ENCODE measurements at regions not wholly inside any gene's neighbourhood (a gene's known extent, or its start where the extent isn't known, plus 50 kb on each side); places are given as distances from the start of the nearest gene placed in this dataset.
"Not testable (repeated sequence)": the region's sequence is repeated elsewhere in the genome, so short reads cannot be mapped to it uniquely, and the experiment has no call there.

GRCh38 chr14:105665247-105665950 lies 139.0 kb downstream of the TMEM121 start:
- peaks cover 4% of the 10 kb centered on the region for H3K36me3 Mint-ChIP-seq (ENCODE audit: low read depth)
- ATAC-seq (ENCODE audit: low read depth) (no peak), DNase-seq (no peak)
- H3K4me1 Mint-ChIP-seq: peaks cover 14% of the 10 kb centered on the region
- ChIA-PET POLR2A (no interaction called here), CTCF (no interaction called here)
- intact Hi-C loops (cut with micrococcal nuclease): no loop called here
- no peaks in the 10 kb centered on the region for H3K27me3 Mint-ChIP-seq
- H3K9me3 Mint-ChIP-seq: no peaks in the 10 kb centered on the region
- H3K27ac Mint-ChIP-seq: no peak overlapping the region
- H3K4me3 Mint-ChIP-seq: no peak overlapping the region
- no peak for TF ChIP-seq CTCF (IDR thresholded peaks at IDR 0.05)

- Mint-ChIP-seq H3K4me3 (no peak overlapping the region), H3K27me3 (no peaks in the 10 kb centered on the region), H3K36me3 (ENCODE audit: low read depth) (no peaks in the 10 kb centered on the region), H3K4me1 (peaks cover 14% of the 10 kb centered on the region), H3K9me3 (no peaks in the 10 kb centered on the region), H3K27ac (no peak overlapping the region)
- ChIA-PET POLR2A (no interaction called here), CTCF (no interaction called here)
- no peak for TF ChIP-seq CTCF (IDR thresholded peaks at IDR 0.05)
- DNase-seq (no peak), ATAC-seq (ENCODE audit: low read depth) (no peak)
- intact Hi-C loops (cut with micrococcal nuclease): no loop called here
Measured at GRCh38 chr14:105665951-105666277, 139.5 kb downstream of the TMEM121 start.

GRCh38 chr14:105666420-105666819 lies 140.0 kb downstream of the TMEM121 start:
- Mint-ChIP-seq H3K4me1 (peaks cover 14% of the 10 kb centered on the region), H3K9me3 (no peaks in the 10 kb centered on the region), H3K27me3 (no peaks in the 10 kb centered on the region), H3K36me3 (ENCODE audit: low read depth) (no peaks in the 10 kb centered on the region), H3K27ac (no peak overlapping the region), H3K4me3 (no peak overlapping the region)
- ATAC-seq (ENCODE audit: low read depth) (no peak), DNase-seq (no peak)
- TF ChIP-seq CTCF (IDR thresholded peaks at IDR 0.05): no peak
- ChIA-PET CTCF (no interaction called here), POLR2A (no interaction called here)
- intact Hi-C loops (cut with micrococcal nuclease): no loop called here

GRCh38 chr14:105666991-105667662 lies 140.7 kb downstream of the TMEM121 start:
- H3K4me1 Mint-ChIP-seq: peaks cover 14% of the 10 kb centered on the region
- H3K27ac Mint-ChIP-seq; ATAC-seq (ENCODE audit: low read depth); CTCF ChIA-PET; H3K36me3 Mint-ChIP-seq (ENCODE audit: low read depth); H3K4me3 Mint-ChIP-seq; POLR2A ChIA-PET; H3K27me3 Mint-ChIP-seq; H3K9me3 Mint-ChIP-seq; intact Hi-C loops (cut with micrococcal nuclease); DNase-seq: not testable (repeated sequence)

- CTCF ChIA-PET; H3K36me3 Mint-ChIP-seq (ENCODE audit: low read depth); POLR2A ChIA-PET; H3K9me3 Mint-ChIP-seq; H3K4me3 Mint-ChIP-seq; ATAC-seq (ENCODE audit: low read depth); DNase-seq; H3K27ac Mint-ChIP-seq; H3K27me3 Mint-ChIP-seq: not testable (repeated sequence)
- peaks cover 14% of the 10 kb centered on the region for H3K4me1 Mint-ChIP-seq
- intact Hi-C loops (cut with micrococcal nuclease): loop anchor here (2.0 kb wide), 1 partner anchor 43 kb away; no protein-coding TSS in a partner anchor
Measured at GRCh38 chr14:105667663-105668020, 141.3 kb downstream of the TMEM121 start.

GRCh38 chr14:105668021-105668420 lies 141.6 kb downstream of the TMEM121 start:
- CTCF ChIA-PET; POLR2A ChIA-PET; H3K27me3 Mint-ChIP-seq; H3K9me3 Mint-ChIP-seq; H3K36me3 Mint-ChIP-seq (ENCODE audit: low read depth); ATAC-seq (ENCODE audit: low read depth); DNase-seq: not testable (repeated sequence)
- Mint-ChIP-seq H3K27ac (peak overlapping the region; percentile 24), H3K4me3 (peak overlapping the region; percentile 24), H3K4me1 (peaks cover 14% of the 10 kb centered on the region)
- intact Hi-C loops (cut with micrococcal nuclease): loop anchor here (2.0 kb wide), 1 partner anchor 43 kb away; no protein-coding TSS in a partner anchor

- peaks cover 14% of the 10 kb centered on the region for H3K4me1 Mint-ChIP-seq
- H3K9me3 Mint-ChIP-seq; H3K4me3 Mint-ChIP-seq; H3K36me3 Mint-ChIP-seq (ENCODE audit: low read depth); CTCF ChIA-PET; H3K27me3 Mint-ChIP-seq; POLR2A ChIA-PET; ATAC-seq (ENCODE audit: low read depth); DNase-seq: not testable (repeated sequence)
- intact Hi-C loops (cut with micrococcal nuclease): loop anchor here (2.0 kb wide), 1 partner anchor 44 kb away; no protein-coding TSS in a partner anchor
- H3K27ac Mint-ChIP-seq: peak overlapping the region; percentile 63
Measured at GRCh38 chr14:105668471-105669230, 142.3 kb downstream of the TMEM121 start.

GRCh38 chr14:105669231-105669610 lies 142.8 kb downstream of the TMEM121 start:
- H3K4me3 Mint-ChIP-seq; H3K9me3 Mint-ChIP-seq; H3K36me3 Mint-ChIP-seq (ENCODE audit: low read depth); CTCF ChIA-PET; H3K27me3 Mint-ChIP-seq; DNase-seq; POLR2A ChIA-PET; ATAC-seq (ENCODE audit: low read depth): not testable (repeated sequence)
- Mint-ChIP-seq H3K4me1 (peaks cover 14% of the 10 kb centered on the region), H3K27ac (peak overlapping the region; percentile 63)
- intact Hi-C loops (cut with micrococcal nuclease): loop anchor here (2.0 kb wide), 1 partner anchor 44 kb away; no protein-coding TSS in a partner anchor

GRCh38 chr14:105669646-105670045 lies 143.3 kb downstream of the TMEM121 start:
- CTCF ChIA-PET, H3K9me3 Mint-ChIP-seq: not testable (repeated sequence)
- intact Hi-C loops (cut with micrococcal nuclease): loop anchor here (2.0 to 10.0 kb wide), 4 partner anchors 45 to 335 kb away; no protein-coding TSS in a partner anchor

More at GRCh38 chr14:105669646-105670045, 143.3 kb downstream of the TMEM121 start:
- H3K4me3 Mint-ChIP-seq; H3K36me3 Mint-ChIP-seq (ENCODE audit: low read depth); H3K27me3 Mint-ChIP-seq; H3K27ac Mint-ChIP-seq; ATAC-seq (ENCODE audit: low read depth); DNase-seq; POLR2A ChIA-PET: not testable (repeated sequence)
- peaks cover 14% of the 10 kb centered on the region for H3K4me1 Mint-ChIP-seq
